GM12878 (cell line): ENCODE measurements at regions not wholly inside any gene's neighbourhood (a gene's known extent, or its start where the extent isn't known, plus 50 kb on each side); places are given as distances from the start of the nearest gene placed in this dataset.
"Not testable (repeated sequence)": the region's sequence is repeated elsewhere in the genome, so short reads cannot be mapped to it uniquely, and the experiment has no call there.

Source experiments
- ATAC-seq: fragments of 200-7000 bp; cut with Tn5 transposase; 3 replicates; pipeline ENCODE4 v1.9.1; 2020; ENCODE audit warnings: mild to moderate bottlenecking, moderate library complexity
- BruUV-seq: library from RNA; stranded (reverse); fragments of 400-500 nt; replicated peaks from 2 replicates; lab custom pipeline; 2021; lab: Mats Ljungman, UMichigan
- CTCF ChIA-PET: fragments of 300-600 bp; sonication (Branson Sonifier 250); formaldehyde crosslinking; extraction: SDS; loops from one replicate; lab custom pipeline; 2021; ENCODE audit warnings: inconsistent platforms; lab: Yijun Ruan, JAX
- POLR2A ChIA-PET: fragments of 350-600 bp; formaldehyde crosslinking; extraction: SDS; loops from one replicate; lab custom pipeline; 2021; ENCODE audit warnings: inconsistent platforms; lab: Charles Lee
- RAD21 ChIA-PET: fragments of 300-600 bp; sonication (Branson Sonifier 250); formaldehyde crosslinking; loops from one replicate; lab custom pipeline; 2023; ENCODE audit warnings: antibody characterized with exemption; ENCODE audit not compliant: unreplicated experiment; lab: Charles Lee
- SMC1A ChIA-PET: fragments of 300-600 bp; sonication (Branson Sonifier 250); formaldehyde crosslinking; loops from one replicate; lab custom pipeline; 2023; ENCODE audit not compliant: unreplicated experiment, uncharacterized antibody; lab: Charles Lee
- DNase-seq: peaks from one replicate; pipeline ENCODE4 v3.0.0-alpha.2; 2011; ENCODE audit warnings: low read depth, low spot score
- FAIRE-seq: peaks from 3 replicates; lab custom pipeline; 2011; peaks lifted over from hg19 to GRCh38; lab: Jason Lieb, UNC
- H2AFZ ChIP-seq: 2 replicates; pipeline ENCODE4 v1.6.0; 2011; ENCODE audit warnings: low read depth, low read length, control low read depth; ENCODE audit not compliant: control insufficient read depth
- H3K27ac ChIP-seq: 2 replicates; pipeline ENCODE4 v1.5.1; 2011; ENCODE audit warnings: control low read depth; ENCODE audit not compliant: control insufficient read depth, insufficient read depth
- H3K27me3 ChIP-seq, 2 experiments: replicated peaks in 1 of 2; 2 replicates each; pipeline versions ENCODE4 v1.6.0 to v1.6.1; 2011; ENCODE audit warnings: low read length in 1 of 2; ENCODE audit not compliant: control insufficient read depth in 2 of 2, insufficient read depth in 2 of 2
- H3K36me3 ChIP-seq, 2 experiments: 2 replicates each; pipeline ENCODE4 v1.5.1; 2011; ENCODE audit warnings: low read length in 1 of 2; ENCODE audit not compliant: control insufficient read depth in 2 of 2, insufficient read depth in 2 of 2
- H3K4me1 ChIP-seq: 2 replicates; pipeline ENCODE4 v1.6.1; 2011; ENCODE audit warnings: mild to moderate bottlenecking, low read length, moderate library complexity, mixed read lengths; ENCODE audit not compliant: control insufficient read depth, insufficient read depth
- H3K4me2 ChIP-seq: 2 replicates; pipeline ENCODE4 v1.6.0; 2011; ENCODE audit warnings: control low read depth; ENCODE audit not compliant: control insufficient read depth, insufficient read depth
- H3K4me3 ChIP-seq: fragments of 200-600 bp; sonication (generic); 2 replicates; pipeline ENCODE4 v1.5.1; 2016
- H3K79me2 ChIP-seq: 2 replicates; pipeline ENCODE4 v1.6.0; 2011; ENCODE audit warnings: low read length; ENCODE audit not compliant: control insufficient read depth, insufficient read depth
- H3K9ac ChIP-seq: 2 replicates; pipeline ENCODE4 v1.8.0; 2011; ENCODE audit warnings: low read length, control low read depth, mixed read lengths; ENCODE audit not compliant: control insufficient read depth, insufficient read depth
- H3K9me3 ChIP-seq: replicated peaks from 3 replicates; pipeline ENCODE4 v1.5.1; 2011; ENCODE audit warnings: mild to moderate bottlenecking, low read length; ENCODE audit not compliant: control insufficient read depth, insufficient read depth
- H4K20me1 ChIP-seq: 2 replicates; pipeline ENCODE4 v1.6.0; 2011; ENCODE audit not compliant: control insufficient read depth, insufficient read depth
- BMI1 ChIP-seq: fragments of 450-650 bp; IDR thresholded peaks from 2 replicates; pipeline ENCODE4 v1.6.1; 2016; ENCODE audit warnings: mild to moderate bottlenecking, moderate library complexity, borderline replicate concordance
- KAT2A ChIP-seq: conservative IDR thresholded peaks from 2 replicates; pipeline ENCODE4 v1.6.1; 2011; ENCODE audit warnings: low read depth, low read length; ENCODE audit not compliant: control insufficient read depth
- MEF2A ChIP-seq: IDR thresholded peaks from 2 replicates; pipeline ENCODE4 v1.6.1; 2011; ENCODE audit warnings: low read depth, mild to moderate bottlenecking, low read length, moderate library complexity; ENCODE audit not compliant: insufficient read depth
- MEF2B ChIP-seq: fragments of 450-650 bp; IDR thresholded peaks from 2 replicates; pipeline ENCODE4 v1.6.1; 2018; ENCODE audit warnings: mild to moderate bottlenecking, moderate library complexity; ENCODE audit not compliant: partially characterized antibody, poor library complexity, severe bottlenecking
- NBN ChIP-seq: fragments of 450-650 bp; IDR thresholded peaks from 2 replicates; pipeline ENCODE4 v1.6.1; 2016
- PAX5 ChIP-seq: IDR thresholded peaks from 2 replicates; pipeline ENCODE4 v1.6.1; 2011; ENCODE audit warnings: low read depth, low read length, borderline replicate concordance
- RBBP5 ChIP-seq: fragments of 200-600 bp; sonication (generic); conservative IDR thresholded peaks from 2 replicates; pipeline ENCODE4 v1.6.1; 2016
- YBX1 ChIP-seq: fragments of 450-650 bp; IDR thresholded peaks from 2 replicates; pipeline ENCODE4 v1.6.1; 2016; ENCODE audit warnings: antibody characterized with exemption
- ZNF217 ChIP-seq: fragments of 450-650 bp; IDR thresholded peaks from 2 replicates; pipeline ENCODE4 v1.6.1; 2017; ENCODE audit warnings: antibody characterized with exemption, mild to moderate bottlenecking
- WGBS: methylation state at CpG from one replicate; pipeline ENCODE4 v1.1.6; 2016; ENCODE audit warnings: low lambda C conversion rate; ENCODE audit not compliant: insufficient replicate concordance, insufficient coverage; ENCODE audit errors: missing lambda C conversion rate; 5-methylcytosine and 5-hydroxymethylcytosine counted together
- in situ Hi-C: fragments of 300-500 bp; cut with MboI; formaldehyde crosslinking; loops from 9 replicates; pipeline ENCODE4 v1.14.3; 2018; ENCODE audit warnings: mixed read lengths
- intact Hi-C: fragments of 100-400 bp; cut with micrococcal nuclease; formaldehyde crosslinking; loops from one replicate; pipeline ENCODE4 v1.14.2; 2022; ENCODE audit not compliant: unreplicated experiment
- TF ChIP-seq, protein P1 (sequence below): IDR thresholded peaks from 2 replicates; pipeline ENCODE4 v1.6.1; 2012; ENCODE audit warnings: improper control_type of control experiment, low read depth, low read length; ENCODE audit not compliant: insufficient replicate concordance
- TF ChIP-seq, protein P2 (sequence below): fragments of 450-650 bp; IDR thresholded peaks from 2 replicates; pipeline ENCODE4 v1.6.1; 2018; ENCODE audit warnings: borderline replicate concordance, mild to moderate bottlenecking; ENCODE audit not compliant: partially characterized antibody

DNA sequence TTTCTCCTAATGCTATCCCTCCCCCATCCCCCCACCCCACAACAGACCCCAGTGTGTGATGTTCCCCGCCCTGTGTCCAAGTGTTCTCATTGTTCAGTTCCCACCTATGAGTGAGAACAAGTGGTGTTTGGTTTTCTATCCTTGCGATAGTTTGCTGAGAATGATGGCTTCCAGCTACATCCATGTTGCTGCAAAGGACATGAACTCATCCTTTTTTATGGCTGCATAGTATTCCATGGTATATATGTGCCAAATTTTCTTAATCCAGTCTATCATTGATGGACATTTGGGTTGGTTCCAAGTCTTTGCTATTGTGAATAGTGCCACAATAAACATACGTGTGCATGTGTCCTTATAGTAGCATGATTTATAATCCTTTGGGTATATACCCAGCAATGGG lies 83.6 kb upstream of the CALCR start:
- CTCF ChIA-PET, H3K4me3 ChIP-seq, H3K36me3 ChIP-seq, DNase-seq, H2AFZ ChIP-seq, H3K27ac ChIP-seq, BruUV-seq, H3K9ac ChIP-seq, H3K4me2 ChIP-seq, H3K4me1 ChIP-seq, H3K9me3 ChIP-seq, FAIRE-seq, RAD21 ChIA-PET, SMC1A ChIA-PET, in situ Hi-C loops, ATAC-seq, intact Hi-C loops, H3K79me2 ChIP-seq, H3K27me3 ChIP-seq, POLR2A ChIA-PET, H4K20me1 ChIP-seq: not testable (repeated sequence)
- 67% methylated on average over 3 of the region's 3 CpGs for WGBS

DNA sequence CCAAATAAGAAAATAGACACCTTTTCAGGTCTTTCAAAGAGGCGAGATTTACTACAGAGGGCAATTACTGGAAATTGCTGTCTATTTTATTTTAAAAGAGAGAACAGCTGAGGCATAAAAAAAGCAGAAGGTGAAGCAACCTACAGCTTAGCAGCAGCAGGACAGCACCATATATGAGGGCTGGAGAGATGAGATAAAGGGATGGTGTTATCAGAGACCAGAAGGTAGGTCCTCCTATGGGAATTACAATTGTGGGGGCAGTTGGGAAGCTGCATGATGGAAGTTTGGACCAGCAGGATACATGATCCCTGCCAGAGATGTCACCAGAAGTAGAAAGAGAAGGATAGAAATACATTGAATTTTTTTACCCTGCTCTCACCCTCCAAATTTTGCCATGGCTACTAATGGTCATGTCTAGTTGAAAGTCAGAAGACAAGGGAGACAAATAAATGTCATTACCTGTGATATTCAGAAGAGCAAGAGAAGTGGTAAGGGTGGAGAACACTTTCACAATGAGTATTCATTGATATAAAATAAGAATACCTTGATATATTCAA lies 77.2 kb upstream of the CALCR start:
- no TSS peak for BruUV-seq
- no peaks in the 10 kb centered on the region for H3K79me2 ChIP-seq
- no peak overlapping the region for H3K27ac ChIP-seq
- no peaks in the 10 kb centered on the region for H3K4me1 ChIP-seq
- H3K9me3 ChIP-seq: no peaks in the 10 kb centered on the region
- H3K27me3 ChIP-seq: no peaks in the 10 kb centered on the region
- H4K20me1 ChIP-seq: no peaks in the 10 kb centered on the region
- H3K4me2 ChIP-seq: no peak overlapping the region
- in situ Hi-C loops: no loop called here
- POLR2A ChIA-PET: no interaction called here
- DNase-seq (no peak), FAIRE-seq (no peak), ATAC-seq (no peak)
- intact Hi-C loops: no loop called here
- SMC1A ChIA-PET: no interaction called here
- WGBS: 0% methylated on average over 1 of the region's 1 CpG
- RAD21 ChIA-PET: no interaction called here
- CTCF ChIA-PET: no interaction called here
- H3K4me3 ChIP-seq: no peak overlapping the region
- no peak overlapping the region for H3K9ac ChIP-seq
- H2AFZ ChIP-seq: no peak overlapping the region
- no peaks in the 10 kb centered on the region for H3K36me3 ChIP-seq
- no peak for TF ChIP-seq KAT2A
- no peak for TF ChIP-seq MEF2B
- TF ChIP-seq YBX1: no peak
- no peak for TF ChIP-seq BMI1
- no peak for TF ChIP-seq NBN
- TF ChIP-seq, protein P1, sequence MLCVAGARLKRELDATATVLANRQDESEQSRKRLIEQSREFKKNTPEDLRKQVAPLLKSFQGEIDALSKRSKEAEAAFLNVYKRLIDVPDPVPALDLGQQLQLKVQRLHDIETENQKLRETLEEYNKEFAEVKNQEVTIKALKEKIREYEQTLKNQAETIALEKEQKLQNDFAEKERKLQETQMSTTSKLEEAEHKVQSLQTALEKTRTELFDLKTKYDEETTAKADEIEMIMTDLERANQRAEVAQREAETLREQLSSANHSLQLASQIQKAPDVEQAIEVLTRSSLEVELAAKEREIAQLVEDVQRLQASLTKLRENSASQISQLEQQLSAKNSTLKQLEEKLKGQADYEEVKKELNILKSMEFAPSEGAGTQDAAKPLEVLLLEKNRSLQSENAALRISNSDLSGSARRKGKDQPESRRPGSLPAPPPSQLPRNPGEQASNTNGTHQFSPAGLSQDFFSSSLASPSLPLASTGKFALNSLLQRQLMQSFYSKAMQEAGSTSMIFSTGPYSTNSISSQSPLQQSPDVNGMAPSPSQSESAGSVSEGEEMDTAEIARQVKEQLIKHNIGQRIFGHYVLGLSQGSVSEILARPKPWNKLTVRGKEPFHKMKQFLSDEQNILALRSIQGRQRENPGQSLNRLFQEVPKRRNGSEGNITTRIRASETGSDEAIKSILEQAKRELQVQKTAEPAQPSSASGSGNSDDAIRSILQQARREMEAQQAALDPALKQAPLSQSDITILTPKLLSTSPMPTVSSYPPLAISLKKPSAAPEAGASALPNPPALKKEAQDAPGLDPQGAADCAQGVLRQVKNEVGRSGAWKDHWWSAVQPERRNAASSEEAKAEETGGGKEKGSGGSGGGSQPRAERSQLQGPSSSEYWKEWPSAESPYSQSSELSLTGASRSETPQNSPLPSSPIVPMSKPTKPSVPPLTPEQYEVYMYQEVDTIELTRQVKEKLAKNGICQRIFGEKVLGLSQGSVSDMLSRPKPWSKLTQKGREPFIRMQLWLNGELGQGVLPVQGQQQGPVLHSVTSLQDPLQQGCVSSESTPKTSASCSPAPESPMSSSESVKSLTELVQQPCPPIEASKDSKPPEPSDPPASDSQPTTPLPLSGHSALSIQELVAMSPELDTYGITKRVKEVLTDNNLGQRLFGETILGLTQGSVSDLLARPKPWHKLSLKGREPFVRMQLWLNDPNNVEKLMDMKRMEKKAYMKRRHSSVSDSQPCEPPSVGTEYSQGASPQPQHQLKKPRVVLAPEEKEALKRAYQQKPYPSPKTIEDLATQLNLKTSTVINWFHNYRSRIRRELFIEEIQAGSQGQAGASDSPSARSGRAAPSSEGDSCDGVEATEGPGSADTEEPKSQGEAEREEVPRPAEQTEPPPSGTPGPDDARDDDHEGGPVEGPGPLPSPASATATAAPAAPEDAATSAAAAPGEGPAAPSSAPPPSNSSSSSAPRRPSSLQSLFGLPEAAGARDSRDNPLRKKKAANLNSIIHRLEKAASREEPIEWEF: no peak
- no peak for TF ChIP-seq MEF2A
- no peak for TF ChIP-seq RBBP5
- TF ChIP-seq, protein P2, sequence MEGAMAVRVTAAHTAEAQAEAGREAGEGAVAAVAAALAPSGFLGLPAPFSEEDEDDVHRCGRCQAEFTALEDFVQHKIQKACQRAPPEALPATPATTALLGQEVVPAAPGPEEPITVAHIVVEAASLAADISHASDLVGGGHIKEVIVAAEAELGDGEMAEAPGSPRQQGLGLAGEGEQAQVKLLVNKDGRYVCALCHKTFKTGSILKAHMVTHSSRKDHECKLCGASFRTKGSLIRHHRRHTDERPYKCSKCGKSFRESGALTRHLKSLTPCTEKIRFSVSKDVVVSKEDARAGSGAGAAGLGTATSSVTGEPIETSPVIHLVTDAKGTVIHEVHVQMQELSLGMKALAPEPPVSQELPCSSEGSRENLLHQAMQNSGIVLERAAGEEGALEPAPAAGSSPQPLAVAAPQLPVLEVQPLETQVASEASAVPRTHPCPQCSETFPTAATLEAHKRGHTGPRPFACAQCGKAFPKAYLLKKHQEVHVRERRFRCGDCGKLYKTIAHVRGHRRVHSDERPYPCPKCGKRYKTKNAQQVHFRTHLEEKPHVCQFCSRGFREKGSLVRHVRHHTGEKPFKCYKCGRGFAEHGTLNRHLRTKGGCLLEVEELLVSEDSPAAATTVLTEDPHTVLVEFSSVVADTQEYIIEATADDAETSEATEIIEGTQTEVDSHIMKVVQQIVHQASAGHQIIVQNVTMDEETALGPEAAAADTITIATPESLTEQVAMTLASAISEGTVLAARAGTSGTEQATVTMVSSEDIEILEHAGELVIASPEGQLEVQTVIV: no peak
- no peak for TF ChIP-seq ZNF217
- no peak for TF ChIP-seq PAX5
